ENCODE measurements at regions not wholly inside any gene's neighbourhood (a gene's known extent, or its start where the extent isn't known, plus 50 kb on each side); places are given as distances from the start of the nearest gene placed in this dataset.

DNA sequence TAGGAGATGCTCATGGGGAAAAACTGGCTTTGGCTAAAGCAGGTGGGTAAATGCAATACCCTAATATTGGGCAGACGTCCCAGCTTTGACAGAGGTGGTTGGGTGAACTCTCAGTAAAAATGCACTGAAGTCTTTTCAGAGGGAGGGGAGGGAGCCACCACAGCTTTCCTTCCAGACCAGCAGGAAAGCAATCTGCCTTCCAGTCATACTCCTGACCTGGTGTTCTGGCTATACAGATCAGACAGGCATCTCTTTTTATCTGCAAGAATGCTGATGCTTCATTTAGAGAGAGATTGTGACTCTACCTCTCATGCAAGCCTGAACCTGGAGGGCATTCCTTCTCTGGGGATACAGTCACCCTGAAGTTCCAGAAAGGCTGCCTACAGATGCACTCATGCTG lies 52.6 kb upstream of the ICA1 start:
- DNase-seq (ENCODE audit: low read depth): no peak
- TF ChIP-seq, protein P1, sequence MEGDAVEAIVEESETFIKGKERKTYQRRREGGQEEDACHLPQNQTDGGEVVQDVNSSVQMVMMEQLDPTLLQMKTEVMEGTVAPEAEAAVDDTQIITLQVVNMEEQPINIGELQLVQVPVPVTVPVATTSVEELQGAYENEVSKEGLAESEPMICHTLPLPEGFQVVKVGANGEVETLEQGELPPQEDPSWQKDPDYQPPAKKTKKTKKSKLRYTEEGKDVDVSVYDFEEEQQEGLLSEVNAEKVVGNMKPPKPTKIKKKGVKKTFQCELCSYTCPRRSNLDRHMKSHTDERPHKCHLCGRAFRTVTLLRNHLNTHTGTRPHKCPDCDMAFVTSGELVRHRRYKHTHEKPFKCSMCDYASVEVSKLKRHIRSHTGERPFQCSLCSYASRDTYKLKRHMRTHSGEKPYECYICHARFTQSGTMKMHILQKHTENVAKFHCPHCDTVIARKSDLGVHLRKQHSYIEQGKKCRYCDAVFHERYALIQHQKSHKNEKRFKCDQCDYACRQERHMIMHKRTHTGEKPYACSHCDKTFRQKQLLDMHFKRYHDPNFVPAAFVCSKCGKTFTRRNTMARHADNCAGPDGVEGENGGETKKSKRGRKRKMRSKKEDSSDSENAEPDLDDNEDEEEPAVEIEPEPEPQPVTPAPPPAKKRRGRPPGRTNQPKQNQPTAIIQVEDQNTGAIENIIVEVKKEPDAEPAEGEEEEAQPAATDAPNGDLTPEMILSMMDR (IDR thresholded peaks at IDR 0.05; ENCODE audit: insufficient read depth, low read depth, low read length, missing control alignments): no peak
- H3K4me3 ChIP-seq (ENCODE audit: low read length): no peak overlapping the region

DNA sequence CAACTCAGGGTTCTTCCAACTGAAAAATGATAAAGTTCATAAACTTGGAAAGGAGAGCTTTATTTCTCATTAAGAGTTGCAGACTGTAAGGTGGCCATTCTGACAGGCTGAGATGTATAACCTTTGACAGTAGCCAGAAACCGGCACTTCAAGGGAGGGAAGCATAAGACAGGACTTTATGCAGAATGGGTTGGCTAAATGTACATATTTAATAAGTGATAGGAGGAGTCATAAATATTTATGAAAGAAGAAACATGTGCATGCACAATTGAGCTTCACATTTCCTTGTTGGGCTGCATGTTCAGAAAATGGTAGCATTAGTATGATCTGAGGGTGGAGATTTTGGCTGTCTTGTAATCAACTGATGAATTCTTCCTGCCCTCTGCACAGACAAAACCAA lies 57.1 kb upstream of the ICA1 start:
- no peak overlapping the region for H3K4me3 ChIP-seq (ENCODE audit: low read length)
- DNase-seq (ENCODE audit: low read depth): no peak
- TF ChIP-seq, protein P1 (IDR thresholded peaks at IDR 0.05; ENCODE audit: insufficient read depth, low read depth, low read length, missing control alignments): no peak

DNA sequence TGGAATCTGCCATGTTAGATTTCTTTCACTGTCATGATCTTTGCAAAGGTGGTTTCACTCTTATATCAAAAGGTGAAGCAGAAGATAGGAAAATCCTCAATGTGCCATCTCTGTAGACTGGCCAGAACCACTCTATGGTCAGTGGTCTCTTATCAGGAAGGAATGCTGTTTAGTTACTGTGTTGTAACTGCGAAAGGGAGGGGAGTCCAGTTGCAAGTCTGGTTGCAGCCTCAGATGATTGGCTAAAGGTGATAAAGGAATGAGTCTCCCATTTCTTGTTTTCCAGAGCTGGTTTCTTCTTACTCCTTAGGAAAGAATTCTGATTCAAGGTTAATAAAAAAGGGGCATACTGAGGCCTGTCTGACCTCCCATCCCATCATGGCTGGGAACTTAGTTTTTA lies 58.2 kb upstream of the ICA1 start:
- TF ChIP-seq, protein P1 (IDR thresholded peaks at IDR 0.05; ENCODE audit: insufficient read depth, low read depth, low read length, missing control alignments): no peak
- DNase-seq (ENCODE audit: low read depth): no peak
- H3K4me3 ChIP-seq (ENCODE audit: low read length): no peak overlapping the region

DNA sequence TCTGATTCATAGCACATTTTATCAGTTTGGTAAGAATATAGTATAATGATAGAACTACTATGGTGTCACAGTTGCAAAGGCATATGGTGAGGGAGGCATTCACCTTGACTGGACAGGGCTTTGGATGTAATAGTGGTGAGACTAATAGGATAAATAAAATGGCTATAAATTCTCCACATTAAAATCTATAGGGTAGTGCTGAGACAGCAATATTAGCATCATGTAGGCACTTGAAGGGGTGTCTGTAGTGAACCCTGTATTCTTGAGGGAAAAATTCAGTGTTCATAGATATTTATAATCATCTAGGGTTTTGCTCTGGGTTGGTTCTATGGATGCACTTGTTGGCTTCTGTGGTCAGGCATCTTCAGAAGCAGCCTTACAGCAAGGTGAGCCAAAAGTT lies 59.3 kb upstream of the ICA1 start:
- DNase-seq (ENCODE audit: low read depth): no peak
- TF ChIP-seq, protein P1 (IDR thresholded peaks at IDR 0.05; ENCODE audit: insufficient read depth, low read depth, low read length, missing control alignments): no peak
- no peak overlapping the region for H3K4me3 ChIP-seq (ENCODE audit: low read length)

DNA sequence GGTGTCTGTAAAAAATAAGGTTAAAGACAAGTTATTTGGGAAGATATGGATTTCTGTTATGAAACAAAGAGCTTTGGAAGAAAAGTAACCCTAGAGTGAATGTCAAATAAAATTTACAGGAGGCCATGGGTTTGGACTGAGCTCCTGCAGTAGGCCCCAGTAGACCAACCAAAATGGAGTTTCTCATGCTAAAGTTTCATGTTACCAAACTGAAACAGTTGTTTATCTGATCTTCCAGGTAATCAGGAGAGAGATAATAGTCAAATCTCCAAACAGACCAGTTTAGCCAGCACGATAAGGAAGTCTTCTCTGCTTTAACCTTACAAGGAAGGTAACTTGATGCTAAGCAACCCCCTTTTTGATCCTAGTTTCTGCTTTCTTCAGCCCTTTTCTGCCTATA lies 60.7 kb upstream of the ICA1 start:
- DNase-seq (ENCODE audit: low read depth): no peak
- H3K4me3 ChIP-seq (ENCODE audit: low read length): no peak overlapping the region
- TF ChIP-seq, protein P1 (IDR thresholded peaks at IDR 0.05; ENCODE audit: insufficient read depth, low read depth, low read length, missing control alignments): no peak

DNA sequence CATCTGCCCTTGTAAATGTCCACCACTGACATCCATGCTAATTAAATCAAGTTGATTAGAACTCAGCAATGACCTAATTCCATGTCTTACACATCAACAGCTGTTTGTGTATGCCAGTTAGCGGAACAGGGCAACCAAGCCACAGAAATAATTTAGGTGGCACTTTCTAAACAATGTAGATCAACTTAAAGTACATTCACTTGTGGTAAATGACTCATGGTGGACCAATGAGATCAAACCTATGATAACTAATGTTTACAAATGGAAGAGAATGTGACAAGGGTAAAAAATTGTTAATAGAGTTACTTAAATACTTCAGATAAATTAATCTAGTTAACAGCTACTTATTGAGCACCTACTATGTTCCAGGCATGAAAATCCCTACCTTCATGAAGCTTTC lies 63.1 kb upstream of the ICA1 start:
- no peak for DNase-seq (ENCODE audit: low read depth)
- TF ChIP-seq, protein P1 (IDR thresholded peaks at IDR 0.05; ENCODE audit: insufficient read depth, low read depth, low read length, missing control alignments): no peak
- H3K4me3 ChIP-seq (ENCODE audit: low read length): no peak overlapping the region

DNA sequence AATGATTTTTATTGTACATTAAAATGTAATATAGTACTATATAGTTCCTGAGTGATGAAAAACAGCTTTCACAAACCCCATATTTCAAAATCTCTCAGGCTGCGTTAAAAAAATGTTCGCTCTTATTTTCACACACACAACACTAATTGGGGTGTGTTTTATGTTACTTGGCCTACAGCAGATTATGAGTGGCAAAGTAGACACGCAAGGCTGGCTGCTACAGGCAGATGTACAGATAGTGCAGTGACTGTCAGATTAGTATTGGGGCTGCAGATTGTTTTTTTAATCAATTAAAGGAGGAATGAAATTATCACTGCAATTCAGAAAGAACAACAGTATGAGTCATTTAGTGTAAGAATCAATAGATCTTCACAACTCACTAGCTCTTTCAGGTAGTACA lies 65.2 kb upstream of the ICA1 start:
- no peak for DNase-seq (ENCODE audit: low read depth)
- no peak overlapping the region for H3K4me3 ChIP-seq (ENCODE audit: low read length)
- TF ChIP-seq, protein P1 (IDR thresholded peaks at IDR 0.05; ENCODE audit: insufficient read depth, low read depth, low read length, missing control alignments): no peak
